IMR-90 (cell line): ENCODE measurements at regions not wholly inside any gene's neighbourhood (a gene's known extent, or its start where the extent isn't known, plus 50 kb on each side); places are given as distances from the start of the nearest gene placed in this dataset.

Experiments used
- POLR2A ChIP-seq: IDR thresholded peaks from 2 replicates; pipeline ENCODE4 v1.6.1; 2012; ENCODE audit warnings: mild to moderate bottlenecking, low read depth, low read length
- TF ChIP-seq, protein P1 (sequence below): conservative IDR thresholded peaks from 2 replicates; pipeline ENCODE4 v1.5.1; 2012; ENCODE audit warnings: mild to moderate bottlenecking, low read depth, low read length, improper control_type of control experiment

DNA sequence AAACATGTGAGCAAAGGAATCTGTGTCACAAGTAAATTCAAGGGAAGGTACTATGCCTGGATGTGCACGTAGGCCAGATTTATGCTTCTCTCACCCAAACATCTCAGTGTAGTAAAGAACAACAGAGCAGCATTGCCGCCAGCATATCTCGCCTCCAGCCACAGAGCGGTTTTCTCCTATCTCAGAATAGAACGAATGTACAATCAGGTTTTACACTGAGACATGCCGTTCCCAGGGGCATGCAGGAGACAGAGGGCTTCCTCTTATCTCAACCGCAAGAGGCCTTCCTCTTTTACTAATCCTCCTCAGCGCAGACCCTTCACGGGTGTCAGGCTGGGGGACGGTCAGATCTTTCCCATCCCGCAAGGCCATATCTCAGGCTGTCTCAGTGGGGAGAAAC, 175.3 kb downstream of the RPIA start:
- TF ChIP-seq POLR2A, result no peak
- TF ChIP-seq, protein P1, sequence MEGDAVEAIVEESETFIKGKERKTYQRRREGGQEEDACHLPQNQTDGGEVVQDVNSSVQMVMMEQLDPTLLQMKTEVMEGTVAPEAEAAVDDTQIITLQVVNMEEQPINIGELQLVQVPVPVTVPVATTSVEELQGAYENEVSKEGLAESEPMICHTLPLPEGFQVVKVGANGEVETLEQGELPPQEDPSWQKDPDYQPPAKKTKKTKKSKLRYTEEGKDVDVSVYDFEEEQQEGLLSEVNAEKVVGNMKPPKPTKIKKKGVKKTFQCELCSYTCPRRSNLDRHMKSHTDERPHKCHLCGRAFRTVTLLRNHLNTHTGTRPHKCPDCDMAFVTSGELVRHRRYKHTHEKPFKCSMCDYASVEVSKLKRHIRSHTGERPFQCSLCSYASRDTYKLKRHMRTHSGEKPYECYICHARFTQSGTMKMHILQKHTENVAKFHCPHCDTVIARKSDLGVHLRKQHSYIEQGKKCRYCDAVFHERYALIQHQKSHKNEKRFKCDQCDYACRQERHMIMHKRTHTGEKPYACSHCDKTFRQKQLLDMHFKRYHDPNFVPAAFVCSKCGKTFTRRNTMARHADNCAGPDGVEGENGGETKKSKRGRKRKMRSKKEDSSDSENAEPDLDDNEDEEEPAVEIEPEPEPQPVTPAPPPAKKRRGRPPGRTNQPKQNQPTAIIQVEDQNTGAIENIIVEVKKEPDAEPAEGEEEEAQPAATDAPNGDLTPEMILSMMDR, result no peak
